GM23248 (cell line): ENCODE measurements at regions not wholly inside any gene's neighbourhood (a gene's known extent, or its start where the extent isn't known, plus 50 kb on each side); places are given as distances from the start of the nearest gene placed in this dataset.

Experiments
- DNase-seq: peaks from one replicate; pipeline ENCODE4 v3.0.0-alpha.2; 2015
- H2AFZ ChIP-seq: fragments of 200-600 bp; sonication (generic); 2 replicates; pipeline ENCODE4 v1.6.1; 2016; ENCODE audit warnings: antibody characterized with exemption
- H3F3A ChIP-seq: fragments of 200-600 bp; sonication (generic); 2 replicates; pipeline ENCODE4 v1.6.1; 2016; ENCODE audit warnings: mild to moderate bottlenecking, antibody characterized with exemption, mixed run types; ENCODE audit not compliant: insufficient read depth
- H3K27ac ChIP-seq: fragments of 200-600 bp; sonication (generic); 2 replicates; pipeline ENCODE4 v1.5.1; 2016; ENCODE audit warnings: mild to moderate bottlenecking
- H3K27me3 ChIP-seq: fragments of 200-600 bp; sonication (generic); replicated peaks from 2 replicates; pipeline ENCODE4 v1.6.1; 2016; ENCODE audit warnings: mild to moderate bottlenecking; ENCODE audit not compliant: insufficient read depth
- H3K36me3 ChIP-seq: fragments of 200-600 bp; sonication (generic); 2 replicates; pipeline ENCODE4 v1.6.1; 2016; ENCODE audit warnings: low read depth, mild to moderate bottlenecking
- H3K4me1 ChIP-seq: fragments of 200-600 bp; sonication (generic); 2 replicates; pipeline ENCODE4 v1.6.1; 2016; ENCODE audit warnings: mild to moderate bottlenecking; ENCODE audit not compliant: insufficient read depth
- H3K4me2 ChIP-seq: fragments of 200-600 bp; sonication (generic); one replicate; pipeline ENCODE4 v1.6.1; 2016; ENCODE audit warnings: mild to moderate bottlenecking; ENCODE audit not compliant: unreplicated experiment
- H3K4me3 ChIP-seq: fragments of 200-600 bp; sonication (generic); 2 replicates; pipeline ENCODE4 v1.5.1; 2016; ENCODE audit warnings: mild to moderate bottlenecking
- H3K79me2 ChIP-seq: fragments of 200-600 bp; sonication (generic); 2 replicates; pipeline ENCODE4 v1.6.1; 2016; ENCODE audit warnings: mild to moderate bottlenecking; ENCODE audit not compliant: insufficient read depth
- H3K9ac ChIP-seq: fragments of 200-600 bp; sonication (generic); 2 replicates; pipeline ENCODE4 v1.6.1; 2016; ENCODE audit warnings: mild to moderate bottlenecking
- H3K9me2 ChIP-seq: fragments of 200-600 bp; sonication (generic); 2 replicates; pipeline ENCODE4 v1.6.1; 2016; ENCODE audit warnings: mixed run types, mild to moderate bottlenecking, moderate library complexity; ENCODE audit not compliant: insufficient read depth
- H3K9me3 ChIP-seq: fragments of 200-600 bp; sonication (generic); one replicate; pipeline ENCODE4 v1.6.1; 2017; ENCODE audit warnings: low read depth
- H4K20me1 ChIP-seq: fragments of 200-600 bp; sonication (generic); 2 replicates; pipeline ENCODE4 v1.6.0; 2016; ENCODE audit not compliant: insufficient read depth
- EZH2 ChIP-seq: fragments of 200-600 bp; sonication (generic); IDR thresholded peaks from 2 replicates; pipeline ENCODE4 v1.6.1; 2018; ENCODE audit warnings: antibody characterized with exemption, mild to moderate bottlenecking; ENCODE audit not compliant: insufficient read depth, poor library complexity, severe bottlenecking
- EZH2phosphoT487 ChIP-seq: fragments of 200-600 bp; sonication (generic); IDR thresholded peaks from 2 replicates; pipeline ENCODE4 v1.6.1; 2018; ENCODE audit warnings: antibody characterized with exemption, moderate library complexity, mild to moderate bottlenecking, low read depth; ENCODE audit not compliant: insufficient read depth
- WGBS, 2 experiments: methylation state at CpG; one replicate each; pipeline ENCODE4 v1.1.6; 2015 to 2017; ENCODE audit warnings: low lambda C conversion rate in 2 of 2, low coverage in 1 of 2; ENCODE audit errors: missing lambda C conversion rate in 2 of 2; 5-methylcytosine and 5-hydroxymethylcytosine counted together
- in situ Hi-C: fragments of 300-500 bp; cut with MboI; formaldehyde crosslinking; loops from 2 replicates; pipeline ENCODE4 v1.15.0; 2020

DNA sequence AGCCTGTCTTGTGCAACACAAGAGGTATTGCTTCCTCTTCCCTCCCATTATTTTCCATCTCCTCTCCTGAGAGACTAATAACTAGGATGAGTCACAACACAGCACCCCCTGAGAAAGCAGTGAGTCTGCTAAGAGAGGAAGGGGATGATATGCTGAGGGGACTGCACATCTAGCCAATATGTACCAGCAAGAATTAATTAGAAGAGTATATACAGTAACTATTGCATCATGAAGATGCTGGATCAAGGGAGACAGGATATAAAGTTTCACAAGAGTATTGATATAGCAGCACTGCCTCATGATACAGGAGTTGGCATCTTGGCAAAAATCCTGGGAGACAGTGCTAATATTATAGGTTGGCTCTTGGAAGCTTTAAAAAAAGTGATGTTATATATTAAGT is 289.9 kb upstream of the RBMS1 start:
- H3K9me2 ChIP-seq: no peaks in the 10 kb centered on the region
- peak; percentile 13 for DNase-seq
- in situ Hi-C loops: no loop called here
- no peaks in the 10 kb centered on the region for H3K27me3 ChIP-seq
- TF ChIP-seq EZH2phosphoT487: no peak
- H2AFZ ChIP-seq: no peak overlapping the region
- H3K4me2 ChIP-seq: no peak overlapping the region
- H3K79me2 ChIP-seq: no peaks in the 10 kb centered on the region
- H3K27ac ChIP-seq: no peak overlapping the region
- H3K4me1 ChIP-seq: no peaks in the 10 kb centered on the region
- no peaks in the 10 kb centered on the region for H3K36me3 ChIP-seq
- no peaks in the 10 kb centered on the region for H4K20me1 ChIP-seq
- no peak overlapping the region for H3K9ac ChIP-seq
- no peaks in the 10 kb centered on the region for H3F3A ChIP-seq
- H3K4me3 ChIP-seq: no peak overlapping the region
- H3K9me3 ChIP-seq: no peaks in the 10 kb centered on the region

DNA sequence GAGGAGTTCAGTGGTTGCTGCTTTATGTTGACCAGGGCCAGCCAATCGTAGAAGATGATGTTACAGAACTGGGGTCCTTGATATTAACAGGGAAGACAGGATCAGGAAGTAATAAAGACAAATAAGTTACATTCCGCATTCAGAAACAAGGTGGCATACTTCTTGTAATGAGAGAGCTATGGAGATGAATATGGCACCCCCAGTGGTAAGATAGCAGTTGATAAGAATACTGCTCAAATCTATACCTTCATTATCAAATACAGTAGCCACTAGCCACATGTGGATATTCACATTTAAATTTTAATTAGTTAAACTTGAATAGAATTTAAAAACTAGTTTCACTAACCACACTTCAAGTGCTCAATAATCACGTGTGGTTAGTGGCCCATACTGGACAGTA is 290.4 kb upstream of the RBMS1 start:
- Histone ChIP-seq H3K9me3 (no peaks in the 10 kb centered on the region), H3K36me3 (no peaks in the 10 kb centered on the region), H3K27ac (no peak overlapping the region), H3K9ac (no peak overlapping the region), H3K4me3 (no peak overlapping the region), H3K4me2 (no peak overlapping the region), H3K4me1 (no peaks in the 10 kb centered on the region), H3K79me2 (no peaks in the 10 kb centered on the region), H3F3A (no peaks in the 10 kb centered on the region), H2AFZ (no peak overlapping the region), H4K20me1 (no peaks in the 10 kb centered on the region), H3K9me2 (no peaks in the 10 kb centered on the region), H3K27me3 (no peaks in the 10 kb centered on the region)
- no peak for DNase-seq
- no peak for TF ChIP-seq EZH2
- no peak for TF ChIP-seq EZH2phosphoT487
- in situ Hi-C loops: no loop called here
- WGBS, 2 experiments: 96% methylated on average over 3 of the region's 3 CpGs

DNA sequence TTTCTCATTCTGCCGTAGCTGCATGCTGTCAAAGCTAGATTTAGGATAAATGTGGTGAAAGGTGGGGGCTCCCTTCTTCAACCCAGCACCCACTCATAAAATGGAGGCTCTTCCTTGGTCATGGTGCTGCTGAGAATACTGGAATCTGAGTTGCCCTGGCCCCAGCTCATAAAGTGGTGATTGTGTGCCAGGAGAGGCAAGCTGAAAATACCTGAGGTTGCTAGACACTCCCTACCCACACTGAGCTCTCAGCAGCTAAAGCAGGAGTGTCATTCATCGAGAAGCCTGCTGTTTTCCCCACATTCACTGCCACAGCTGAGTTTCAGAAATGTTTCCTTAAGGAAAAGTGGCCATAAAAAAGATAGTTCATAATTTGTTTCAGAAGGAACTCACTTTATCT is 297.1 kb upstream of the RBMS1 start:
- H3K9me3 ChIP-seq: no peaks in the 10 kb centered on the region
- 77 to 88% methylated on average over 2 of the region's 2 CpGs for WGBS, 2 experiments
- H2AFZ ChIP-seq: no peak overlapping the region
- no peaks in the 10 kb centered on the region for H3K27me3 ChIP-seq
- no peak overlapping the region for H3K4me3 ChIP-seq
- H3K9ac ChIP-seq: no peak overlapping the region
- no peaks in the 10 kb centered on the region for H3K4me1 ChIP-seq
- DNase-seq: no peak
- no peaks in the 10 kb centered on the region for H3K36me3 ChIP-seq
- H3F3A ChIP-seq: no peaks in the 10 kb centered on the region
- no peaks in the 10 kb centered on the region for H4K20me1 ChIP-seq
- TF ChIP-seq EZH2: no peak
- TF ChIP-seq EZH2phosphoT487: no peak
- H3K27ac ChIP-seq: no peak overlapping the region
- H3K9me2 ChIP-seq: no peaks in the 10 kb centered on the region
- H3K4me2 ChIP-seq: no peak overlapping the region
- in situ Hi-C loops: no loop called here
- H3K79me2 ChIP-seq: no peaks in the 10 kb centered on the region

DNA sequence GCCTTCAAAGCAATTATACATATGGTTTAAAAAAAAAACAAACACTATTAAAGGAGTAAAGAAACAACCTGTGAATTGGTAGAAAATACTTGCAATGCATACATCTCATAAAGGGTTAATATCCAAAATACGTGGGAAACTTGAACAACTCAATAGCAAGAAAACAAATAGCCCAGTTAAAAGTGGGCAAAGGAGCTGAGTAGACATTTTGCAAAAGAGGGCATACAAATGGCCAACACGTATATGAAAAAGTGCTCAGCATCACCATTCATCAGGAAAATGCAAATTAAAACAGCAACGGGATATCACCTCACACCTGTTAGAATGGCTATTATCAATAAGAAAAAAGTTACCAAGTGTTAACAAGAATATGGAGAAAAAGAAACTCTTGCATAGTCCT is 298.3 kb upstream of the RBMS1 start:
- H3K4me3 ChIP-seq: no peak overlapping the region
- H3K4me1 ChIP-seq: no peaks in the 10 kb centered on the region
- H3K9ac ChIP-seq: no peak overlapping the region
- no peak for TF ChIP-seq EZH2
- no peak for TF ChIP-seq EZH2phosphoT487
- no peak overlapping the region for H2AFZ ChIP-seq
- no peaks in the 10 kb centered on the region for H3K9me3 ChIP-seq
- no peaks in the 10 kb centered on the region for H3K36me3 ChIP-seq
- in situ Hi-C loops: no loop called here
- no peaks in the 10 kb centered on the region for H3K27me3 ChIP-seq
- no peak overlapping the region for H3K4me2 ChIP-seq
- no peak for DNase-seq
- H3K27ac ChIP-seq: no peak overlapping the region
- 92 to 98% methylated on average over 3 of the region's 3 CpGs for WGBS, 2 experiments
- no peaks in the 10 kb centered on the region for H3K9me2 ChIP-seq
- no peaks in the 10 kb centered on the region for H4K20me1 ChIP-seq
- no peaks in the 10 kb centered on the region for H3F3A ChIP-seq
- H3K79me2 ChIP-seq: no peaks in the 10 kb centered on the region

DNA sequence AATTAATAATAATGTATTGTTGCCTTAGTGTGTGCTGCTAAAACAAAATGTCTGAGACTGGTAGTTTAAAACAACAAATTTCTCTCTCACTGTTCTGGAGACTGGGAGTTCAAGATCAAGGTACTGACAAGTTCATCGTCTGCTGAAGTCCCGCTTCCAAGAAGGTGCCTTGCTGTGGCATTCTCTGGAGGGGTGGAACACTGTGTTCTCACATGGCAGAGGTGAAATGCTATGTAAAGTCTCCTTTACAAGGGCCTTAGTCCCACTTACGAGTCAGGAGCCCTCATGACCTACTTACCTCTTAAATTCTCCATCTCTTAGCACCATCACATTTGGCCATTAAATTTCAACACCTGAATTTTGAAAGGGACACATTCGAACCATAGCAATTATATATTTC is 299.2 kb upstream of the RBMS1 start:
- Histone ChIP-seq H3K27me3 (no peaks in the 10 kb centered on the region), H3K9me2 (no peaks in the 10 kb centered on the region), H2AFZ (no peak overlapping the region), H3K9me3 (no peaks in the 10 kb centered on the region), H3K79me2 (no peaks in the 10 kb centered on the region), H3F3A (no peaks in the 10 kb centered on the region), H3K9ac (no peak overlapping the region), H3K27ac (no peak overlapping the region), H3K4me2 (no peak overlapping the region), H3K4me3 (no peak overlapping the region), H4K20me1 (no peaks in the 10 kb centered on the region), H3K4me1 (no peaks in the 10 kb centered on the region), H3K36me3 (no peaks in the 10 kb centered on the region)
- no peak for DNase-seq
- in situ Hi-C loops: no loop called here
- TF ChIP-seq EZH2 (no peak), EZH2phosphoT487 (no peak)
- WGBS, 2 experiments: 81 to 82% methylated on average over 4 of the region's 4 CpGs
